ENCODE measurements at regions not wholly inside any gene's neighbourhood (a gene's known extent, or its start where the extent isn't known, plus 50 kb on each side); places are given as distances from the start of the nearest gene placed in this dataset.

GRCh38 chr15:70347321-70348225 is 249.9 kb upstream of the TLE3 start:
- no peaks in the 10 kb centered on the region for H3K27me3 ChIP-seq
- no peaks in the 10 kb centered on the region for H3K9me3 ChIP-seq
- H3K36me3 ChIP-seq, result no peaks in the 10 kb centered on the region
- H3K4me1 ChIP-seq, result peaks cover 0 to 12% (median 6%) of the 10 kb centered on the region in 4 donors
- H3K27ac ChIP-seq, result no peak overlapping the region
- DNase-seq, result no peak
- no peak overlapping the region for H3K4me3 ChIP-seq
- TF ChIP-seq POLR2AphosphoS5 (IDR thresholded peaks at IDR 0.05), result no peak
- no peak for TF ChIP-seq CTCF (IDR thresholded peaks at IDR 0.05)
- no peak for TF ChIP-seq EP300 (IDR thresholded peaks at IDR 0.05)
- TF ChIP-seq POLR2A (IDR thresholded peaks at IDR 0.05), result no peak
- intact Hi-C loops (cut with DNase I; ENCODE audit: low total_unique reads), result no loop called here
- WGBS, 5 donors, result 86 to 92% (median 88%) methylated on average over 7 of the region's 7 CpGs

- intact Hi-C loops (cut with DNase I; ENCODE audit: low total_unique reads), result no loop called here
- WGBS, 5 donors, result 80 to 89% (median 85%) methylated on average over 4 to 7 of the region's 7 CpGs
These were observed 247.7 kb upstream of the TLE3 start for GRCh38 chr15:70345251-70346019.

GRCh38 chr15:70344666-70345065 is 246.9 kb upstream of the TLE3 start:
- no peak for TF ChIP-seq EP300 (IDR thresholded peaks at IDR 0.05)
- no peak for TF ChIP-seq POLR2A (IDR thresholded peaks at IDR 0.05)
- TF ChIP-seq CTCF (IDR thresholded peaks at IDR 0.05), result no peak
- TF ChIP-seq POLR2AphosphoS5 (IDR thresholded peaks at IDR 0.05), result no peak
- no peak overlapping the region for H3K4me3 ChIP-seq
- H3K9me3 ChIP-seq, result no peaks in the 10 kb centered on the region
- 50 to 64% (median 58%) methylated on average over 1 to 3 of the region's 3 CpGs for WGBS, 5 donors
- no peak overlapping the region for H3K27ac ChIP-seq
- H3K27me3 ChIP-seq, result no peaks in the 10 kb centered on the region
- intact Hi-C loops (cut with DNase I; ENCODE audit: low total_unique reads), result no loop called here
- no peaks in the 10 kb centered on the region for H3K36me3 ChIP-seq
- peak; percentile 58 to 68 for DNase-seq
- H3K4me1 ChIP-seq, result peaks cover 0 to 22% (median 12%) of the 10 kb centered on the region in 4 donors

More at GRCh38 chr15:70345251-70346019, 247.7 kb upstream of the TLE3 start:
- H3K9me3 ChIP-seq, result no peaks in the 10 kb centered on the region
- TF ChIP-seq POLR2A (IDR thresholded peaks at IDR 0.05) (no peak), EP300 (IDR thresholded peaks at IDR 0.05) (no peak), POLR2AphosphoS5 (IDR thresholded peaks at IDR 0.05) (no peak), CTCF (IDR thresholded peaks at IDR 0.05) (no peak)
- H3K4me1 ChIP-seq, result peaks cover 0 to 15% (median 8%) of the 10 kb centered on the region in 4 donors
- no peak overlapping the region for H3K27ac ChIP-seq
- no peaks in the 10 kb centered on the region for H3K27me3 ChIP-seq
- no peaks in the 10 kb centered on the region for H3K36me3 ChIP-seq
- no peak overlapping the region for H3K4me3 ChIP-seq
- no peak for DNase-seq

- DNase-seq, result no peak
- Histone ChIP-seq H3K4me1 (peaks cover 0 to 28% (median 15%) of the 10 kb centered on the region in 4 donors), H3K4me3 (no peak overlapping the region), H3K36me3 (no peaks in the 10 kb centered on the region), H3K27me3 (no peaks in the 10 kb centered on the region), H3K9me3 (no peaks in the 10 kb centered on the region), H3K27ac (no peak overlapping the region)
- intact Hi-C loops (cut with DNase I; ENCODE audit: low total_unique reads), result no loop called here
- WGBS, 5 donors, result 65 to 78% (median 75%) methylated on average over 17 of the region's 17 CpGs
- no peak for TF ChIP-seq POLR2AphosphoS5 (IDR thresholded peaks at IDR 0.05)
- TF ChIP-seq POLR2A (IDR thresholded peaks at IDR 0.05), result no peak
- no peak for TF ChIP-seq CTCF (IDR thresholded peaks at IDR 0.05)
- no peak for TF ChIP-seq EP300 (IDR thresholded peaks at IDR 0.05)
These were observed 246.4 kb upstream of the TLE3 start for GRCh38 chr15:70343961-70344621.

Measured in stomach (tissue), 8 donors.